HepG2 (cell line): ENCODE measurements at regions not wholly inside any gene's neighbourhood (a gene's known extent, or its start where the extent isn't known, plus 50 kb on each side); places are given as distances from the start of the nearest gene placed in this dataset.

Experiments
- ATAC-seq: fragments of 200-7000 bp; cut with Tn5 transposase; 3 replicates; pipeline ENCODE4 v1.9.1; 2020; ENCODE audit warnings: mild to moderate bottlenecking, moderate library complexity
- BruUV-seq: library from RNA; stranded (reverse); fragments of 400-500 nt; replicated peaks from 2 replicates; lab custom pipeline; 2021; lab: Mats Ljungman, UMichigan
- CTCF ChIA-PET: fragments of 300-600 bp; formaldehyde crosslinking; extraction: SDS; loops from one replicate; lab custom pipeline; 2021; ENCODE audit warnings: low total read pairs, inconsistent platforms, low intra/inter-chr PET ratio; lab: Yijun Ruan, JAX
- POLR2A ChIA-PET: fragments of 350-600 bp; sonication (Branson Sonifier 250); formaldehyde crosslinking; loops from one replicate; lab custom pipeline; 2020; ENCODE audit warnings: antibody characterized with exemption, inconsistent platforms; lab: Yijun Ruan, JAX
- DNase-seq: peaks from one replicate; pipeline ENCODE4 v3.0.0-alpha.2; 2015; ENCODE audit warnings: low spot score
- FAIRE-seq: peaks from 3 replicates; lab custom pipeline; 2011; peaks lifted over from hg19 to GRCh38; lab: Jason Lieb, UNC
- H2AFZ ChIP-seq: one replicate; pipeline ENCODE4 v1.6.1; 2011; ENCODE audit warnings: low read length, inconsistent platforms
- H3K27ac ChIP-seq: fragments of 300-600 bp; 3 replicates; pipeline ENCODE4 v1.8.0; 2011; ENCODE audit warnings: mixed run types, mild to moderate bottlenecking, mixed read lengths, low read length, inconsistent platforms; ENCODE audit not compliant: insufficient read depth; ENCODE audit errors: extremely low read length
- H3K27me3 ChIP-seq, 2 experiments: fragments of 200-600 bp in 1 of 2; 2 replicates in 1 of 2; 3 replicates in 1 of 2; pipeline versions ENCODE4 v1.6.0 to v1.8.0; 2011; ENCODE audit warnings: low read length in 2 of 2, mild to moderate bottlenecking in 2 of 2, moderate library complexity in 2 of 2, inconsistent platforms in 1 of 2; ENCODE audit not compliant: insufficient read depth in 2 of 2, control insufficient read depth in 1 of 2
- H3K36me3 ChIP-seq, 2 experiments: fragments of 200-600 bp in 1 of 2; replicated peaks in 1 of 2; 2 replicates in 1 of 2; 3 replicates in 1 of 2; pipeline versions ENCODE4 v1.5.1 to v1.8.0; 2011; ENCODE audit warnings: low read length in 2 of 2, inconsistent platforms in 1 of 2; ENCODE audit not compliant: insufficient read depth in 2 of 2, control insufficient read depth in 1 of 2
- H3K4me1 ChIP-seq: 2 replicates; pipeline ENCODE4 v1.5.1; 2012; ENCODE audit warnings: low read length, inconsistent platforms; ENCODE audit not compliant: insufficient read depth
- H3K4me2 ChIP-seq: 2 replicates; pipeline ENCODE4 v1.6.0; 2011; ENCODE audit warnings: low read depth, low read length, inconsistent platforms
- H3K4me3 ChIP-seq, 3 experiments: fragments of 200-600 bp in 1 of 3; sonication (generic), shearing (Covaris generic) in 1 of 3; replicated peaks in 1 of 3; 2 replicates each; pipeline ENCODE4 v1.5.1; 2011 to 2016; ENCODE audit warnings: low read length in 3 of 3, inconsistent platforms in 2 of 3, low read depth in 2 of 3, mild to moderate bottlenecking in 2 of 3, control low read depth in 1 of 3, mixed read lengths in 1 of 3; ENCODE audit not compliant: insufficient read depth in 1 of 3
- H3K79me2 ChIP-seq: one replicate; pipeline ENCODE4 v1.6.1; 2011; ENCODE audit warnings: low read length, inconsistent platforms; ENCODE audit not compliant: insufficient read depth
- H3K9ac ChIP-seq: 2 replicates; pipeline ENCODE4 v1.6.0; 2011; ENCODE audit warnings: mild to moderate bottlenecking, low read depth, low read length, inconsistent platforms; ENCODE audit not compliant: insufficient read depth
- H3K9me3 ChIP-seq: 2 replicates; pipeline ENCODE4 v1.5.1; 2012; ENCODE audit warnings: mild to moderate bottlenecking, low read length
- H4K20me1 ChIP-seq: 2 replicates; pipeline ENCODE4 v1.6.0; 2011; ENCODE audit warnings: inconsistent platforms, mild to moderate bottlenecking, low read length, moderate library complexity; ENCODE audit not compliant: insufficient read depth
- HMGA1 ChIP-seq: sonication (generic); formaldehyde crosslinking; conservative IDR thresholded peaks from 2 replicates; pipeline ENCODE4 v1.4.0; 2020; ENCODE audit warnings: missing genetic modification reagents
- IRF9 ChIP-seq: sonication (generic); formaldehyde crosslinking; IDR thresholded peaks from 2 replicates; pipeline ENCODE4 v1.8.0; 2022; ENCODE audit warnings: missing genetic modification reagents, mild to moderate bottlenecking, borderline replicate concordance
- KAT7 ChIP-seq: IDR thresholded peaks from 2 replicates; pipeline ENCODE4 v1.6.1; 2018; ENCODE audit warnings: borderline replicate concordance, missing compliant biosample characterization
- ONECUT2 ChIP-seq: sonication (generic); formaldehyde crosslinking; IDR thresholded peaks from 2 replicates; pipeline ENCODE4 v1.4.0; 2020; ENCODE audit warnings: missing genetic modification reagents
- SKI ChIP-seq: fragments of 450-650 bp; IDR thresholded peaks from one replicate; pipeline ENCODE4 v1.6.1; 2018; ENCODE audit warnings: mild to moderate bottlenecking; ENCODE audit not compliant: partially characterized antibody
- SOX6 ChIP-seq, 2 experiments: fragments of 450-650 bp in 1 of 2; sonication (generic) in 1 of 2; formaldehyde crosslinking in 1 of 2; IDR thresholded peaks; 2 replicates each; pipeline versions ENCODE4 v1.4.0 to v1.6.1; 2017 to 2020; ENCODE audit warnings: antibody characterized with exemption in 1 of 2, mild to moderate bottlenecking in 1 of 2, missing genetic modification reagents in 1 of 2
- THAP11 ChIP-seq: IDR thresholded peaks from 2 replicates; pipeline ENCODE4 v1.6.1; 2016; ENCODE audit warnings: missing biosample characterization, missing genetic modification reagents
- TMF1 ChIP-seq: sonication (generic); formaldehyde crosslinking; IDR thresholded peaks from 2 replicates; pipeline ENCODE4 v1.8.1; 2022; ENCODE audit warnings: low read depth, missing genetic modification reagents
- TRIM22 ChIP-seq: fragments of 450-650 bp; IDR thresholded peaks from 2 replicates; pipeline ENCODE4 v1.6.1; 2017
- ZNF224 ChIP-seq: sonication (generic); formaldehyde crosslinking; IDR thresholded peaks from 2 replicates; pipeline ENCODE4 v1.5.0; 2020; ENCODE audit warnings: mild to moderate bottlenecking, missing genetic modification reagents
- ZNF614 ChIP-seq: IDR thresholded peaks from 2 replicates; pipeline ENCODE4 v1.6.1; 2018; ENCODE audit warnings: missing biosample characterization, missing genetic modification reagents, inconsistent platforms, borderline replicate concordance
- ZNF644 ChIP-seq: IDR thresholded peaks from 2 replicates; pipeline ENCODE4 v1.6.1; 2016; ENCODE audit warnings: low read depth
- ZNF773 ChIP-seq: sonication (generic); formaldehyde crosslinking; IDR thresholded peaks from 2 replicates; pipeline ENCODE4 v1.4.0; 2020; ENCODE audit warnings: missing genetic modification reagents, borderline replicate concordance
- WGBS: methylation state at CpG from one replicate; pipeline ENCODE4 v1.1.6; 2017; ENCODE audit warnings: low lambda C conversion rate; 5-methylcytosine and 5-hydroxymethylcytosine counted together
- in situ Hi-C: cut with HindIII; loops from 2 replicates; pipeline ENCODE4 v1.10.0; 2017; ENCODE audit warnings: low pct_unique_long_range_greater_than_20kb; ENCODE audit not compliant: extremely low pct_ligation_motif_present
- intact Hi-C: fragments of 100-400 bp; cut with micrococcal nuclease; formaldehyde crosslinking; loops from one replicate; pipeline ENCODE4 v1.10.0; 2022; ENCODE audit not compliant: unreplicated experiment
- TF ChIP-seq, protein P1 (sequence below): sonication (generic); formaldehyde crosslinking; IDR thresholded peaks from 2 replicates; pipeline ENCODE4 v1.5.0; 2020; ENCODE audit warnings: missing genetic modification reagents
- TF ChIP-seq, protein P2 (sequence below): sonication (generic); formaldehyde crosslinking; IDR thresholded peaks from 2 replicates; pipeline ENCODE4 v1.4.0; 2020; ENCODE audit warnings: mild to moderate bottlenecking, missing genetic modification reagents

- TF ChIP-seq THAP11 (CRISPR knock-in tag) (no peak), ZNF773 (no peak), ONECUT2 (CRISPR knock-in tag) (no peak), HMGA1 (CRISPR knock-in tag) (no peak), SKI (no peak), IRF9 (CRISPR knock-in tag) (no peak), KAT7 (CRISPR knock-in tag) (no peak), TMF1 (CRISPR knock-in tag) (no peak), ZNF614 (CRISPR knock-in tag) (no peak), SOX6 (IDR thresholded peaks at IDR 0.05) (no peak), SOX6 (CRISPR knock-in tag; IDR thresholded peaks at IDR 0.05) (no peak), TRIM22 (no peak), ZNF644 (CRISPR knock-in tag) (no peak), ZNF224 (no peak)
- TF ChIP-seq, protein P1, sequence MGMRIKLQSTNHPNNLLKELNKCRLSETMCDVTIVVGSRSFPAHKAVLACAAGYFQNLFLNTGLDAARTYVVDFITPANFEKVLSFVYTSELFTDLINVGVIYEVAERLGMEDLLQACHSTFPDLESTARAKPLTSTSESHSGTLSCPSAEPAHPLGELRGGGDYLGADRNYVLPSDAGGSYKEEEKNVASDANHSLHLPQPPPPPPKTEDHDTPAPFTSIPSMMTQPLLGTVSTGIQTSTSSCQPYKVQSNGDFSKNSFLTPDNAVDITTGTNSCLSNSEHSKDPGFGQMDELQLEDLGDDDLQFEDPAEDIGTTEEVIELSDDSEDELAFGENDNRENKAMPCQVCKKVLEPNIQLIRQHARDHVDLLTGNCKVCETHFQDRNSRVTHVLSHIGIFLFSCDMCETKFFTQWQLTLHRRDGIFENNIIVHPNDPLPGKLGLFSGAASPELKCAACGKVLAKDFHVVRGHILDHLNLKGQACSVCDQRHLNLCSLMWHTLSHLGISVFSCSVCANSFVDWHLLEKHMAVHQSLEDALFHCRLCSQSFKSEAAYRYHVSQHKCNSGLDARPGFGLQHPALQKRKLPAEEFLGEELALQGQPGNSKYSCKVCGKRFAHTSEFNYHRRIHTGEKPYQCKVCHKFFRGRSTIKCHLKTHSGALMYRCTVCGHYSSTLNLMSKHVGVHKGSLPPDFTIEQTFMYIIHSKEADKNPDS (CRISPR knock-in tag) = no peak
- TF ChIP-seq, protein P2, sequence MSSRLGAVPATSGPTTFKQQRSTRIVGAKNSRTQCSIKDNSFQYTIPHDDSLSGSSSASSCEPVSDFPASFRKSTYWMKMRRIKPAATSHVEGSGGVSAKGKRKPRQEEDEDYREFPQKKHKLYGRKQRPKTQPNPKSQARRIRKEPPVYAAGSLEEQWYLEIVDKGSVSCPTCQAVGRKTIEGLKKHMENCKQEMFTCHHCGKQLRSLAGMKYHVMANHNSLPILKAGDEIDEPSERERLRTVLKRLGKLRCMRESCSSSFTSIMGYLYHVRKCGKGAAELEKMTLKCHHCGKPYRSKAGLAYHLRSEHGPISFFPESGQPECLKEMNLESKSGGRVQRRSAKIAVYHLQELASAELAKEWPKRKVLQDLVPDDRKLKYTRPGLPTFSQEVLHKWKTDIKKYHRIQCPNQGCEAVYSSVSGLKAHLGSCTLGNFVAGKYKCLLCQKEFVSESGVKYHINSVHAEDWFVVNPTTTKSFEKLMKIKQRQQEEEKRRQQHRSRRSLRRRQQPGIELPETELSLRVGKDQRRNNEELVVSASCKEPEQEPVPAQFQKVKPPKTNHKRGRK (CRISPR knock-in tag) = no peak
- DNase-seq (no peak), ATAC-seq (no peak), FAIRE-seq (no peak)
- Histone ChIP-seq H3K79me2 (no peaks in the 10 kb centered on the region), H3K36me3 (no peaks in the 10 kb centered on the region), H3K9me3 (no peaks in the 10 kb centered on the region), H3K9ac (no peak overlapping the region), H2AFZ (no peak overlapping the region), H3K4me2 (no peak overlapping the region), H4K20me1 (no peaks in the 10 kb centered on the region), H3K27ac (no peak overlapping the region), H3K4me3 (no peak overlapping the region), H3K4me1 (no peaks in the 10 kb centered on the region), H3K27me3 (peaks cover 0 to 3% of the 10 kb centered on the region in 2 experiments; a peak in 1 of 5 replicates)
- CTCF ChIA-PET = no interaction called here
- in situ Hi-C loops (no loop called here), intact Hi-C loops (no loop called here)
- no TSS peak for BruUV-seq
- WGBS = 29% methylated on average over 3 of the region's 3 CpGs
- POLR2A ChIA-PET = no interaction called here
Observed at GRCh38 chr15:70328679-70329115, 231.0 kb upstream of the TLE3 start.
